Liver (tissue), 3 donors: ENCODE measurements at regions not wholly inside any gene's neighbourhood (a gene's known extent, or its start where the extent isn't known, plus 50 kb on each side); places are given as distances from the start of the nearest gene placed in this dataset.

Experiments used
- EGR1 ChIP-seq, 2 donors: IDR thresholded peaks; 2 replicates each; pipeline ENCODE4 v1.6.1; 2016 to 2018; ENCODE audit warnings: antibody characterized with exemption in 2 of 2, low read depth in 2 of 2
- JUND ChIP-seq, 2 donors: IDR thresholded peaks; 2 replicates each; pipeline ENCODE4 v1.6.1; 2016; ENCODE audit warnings: antibody characterized with exemption in 2 of 2
- RAD21 ChIP-seq, 2 donors: IDR thresholded peaks; 2 replicates each; pipeline ENCODE4 v1.6.1; 2016; ENCODE audit warnings: antibody characterized with exemption in 2 of 2, mild to moderate bottlenecking in 2 of 2
- SP1 ChIP-seq: IDR thresholded peaks from 2 replicates; pipeline ENCODE4 v1.6.1; 2018; ENCODE audit warnings: antibody characterized with exemption, mild to moderate bottlenecking
- YY1 ChIP-seq: IDR thresholded peaks from 2 replicates; pipeline ENCODE4 v1.6.1; 2016; ENCODE audit warnings: antibody characterized with exemption, mild to moderate bottlenecking
- TF ChIP-seq, protein P1 (sequence below): fragments of 150-350 bp; IDR thresholded peaks from 2 replicates; pipeline ENCODE4 v1.5.1; 2017; ENCODE audit warnings: improper control_type of control experiment, low read depth, low read length; ENCODE audit not compliant: missing input control
- TF ChIP-seq, protein P2 (sequence below): IDR thresholded peaks from 2 replicates; pipeline ENCODE4 v1.6.1; 2016; ENCODE audit warnings: antibody characterized with exemption
- TF ChIP-seq, protein P3 (sequence below): IDR thresholded peaks from 2 replicates; pipeline ENCODE4 v1.6.1; 2016; ENCODE audit warnings: antibody characterized with exemption, mild to moderate bottlenecking
- donor health status: healthy.
- donor health status: healthy.

- TF ChIP-seq, protein P1, sequence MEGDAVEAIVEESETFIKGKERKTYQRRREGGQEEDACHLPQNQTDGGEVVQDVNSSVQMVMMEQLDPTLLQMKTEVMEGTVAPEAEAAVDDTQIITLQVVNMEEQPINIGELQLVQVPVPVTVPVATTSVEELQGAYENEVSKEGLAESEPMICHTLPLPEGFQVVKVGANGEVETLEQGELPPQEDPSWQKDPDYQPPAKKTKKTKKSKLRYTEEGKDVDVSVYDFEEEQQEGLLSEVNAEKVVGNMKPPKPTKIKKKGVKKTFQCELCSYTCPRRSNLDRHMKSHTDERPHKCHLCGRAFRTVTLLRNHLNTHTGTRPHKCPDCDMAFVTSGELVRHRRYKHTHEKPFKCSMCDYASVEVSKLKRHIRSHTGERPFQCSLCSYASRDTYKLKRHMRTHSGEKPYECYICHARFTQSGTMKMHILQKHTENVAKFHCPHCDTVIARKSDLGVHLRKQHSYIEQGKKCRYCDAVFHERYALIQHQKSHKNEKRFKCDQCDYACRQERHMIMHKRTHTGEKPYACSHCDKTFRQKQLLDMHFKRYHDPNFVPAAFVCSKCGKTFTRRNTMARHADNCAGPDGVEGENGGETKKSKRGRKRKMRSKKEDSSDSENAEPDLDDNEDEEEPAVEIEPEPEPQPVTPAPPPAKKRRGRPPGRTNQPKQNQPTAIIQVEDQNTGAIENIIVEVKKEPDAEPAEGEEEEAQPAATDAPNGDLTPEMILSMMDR = no peak
- TF ChIP-seq YY1 (no peak), EGR1 (IDR thresholded peaks at IDR 0.05; ENCODE audit: low read depth in 2 of 2) (no peak), JUND (IDR thresholded peaks at IDR 0.05) (no peak), RAD21 (IDR thresholded peaks at IDR 0.05) (no peak), SP1 (no peak)
- TF ChIP-seq, protein P2, sequence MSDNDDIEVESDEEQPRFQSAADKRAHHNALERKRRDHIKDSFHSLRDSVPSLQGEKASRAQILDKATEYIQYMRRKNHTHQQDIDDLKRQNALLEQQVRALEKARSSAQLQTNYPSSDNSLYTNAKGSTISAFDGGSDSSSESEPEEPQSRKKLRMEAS = no peak
- TF ChIP-seq, protein P3, sequence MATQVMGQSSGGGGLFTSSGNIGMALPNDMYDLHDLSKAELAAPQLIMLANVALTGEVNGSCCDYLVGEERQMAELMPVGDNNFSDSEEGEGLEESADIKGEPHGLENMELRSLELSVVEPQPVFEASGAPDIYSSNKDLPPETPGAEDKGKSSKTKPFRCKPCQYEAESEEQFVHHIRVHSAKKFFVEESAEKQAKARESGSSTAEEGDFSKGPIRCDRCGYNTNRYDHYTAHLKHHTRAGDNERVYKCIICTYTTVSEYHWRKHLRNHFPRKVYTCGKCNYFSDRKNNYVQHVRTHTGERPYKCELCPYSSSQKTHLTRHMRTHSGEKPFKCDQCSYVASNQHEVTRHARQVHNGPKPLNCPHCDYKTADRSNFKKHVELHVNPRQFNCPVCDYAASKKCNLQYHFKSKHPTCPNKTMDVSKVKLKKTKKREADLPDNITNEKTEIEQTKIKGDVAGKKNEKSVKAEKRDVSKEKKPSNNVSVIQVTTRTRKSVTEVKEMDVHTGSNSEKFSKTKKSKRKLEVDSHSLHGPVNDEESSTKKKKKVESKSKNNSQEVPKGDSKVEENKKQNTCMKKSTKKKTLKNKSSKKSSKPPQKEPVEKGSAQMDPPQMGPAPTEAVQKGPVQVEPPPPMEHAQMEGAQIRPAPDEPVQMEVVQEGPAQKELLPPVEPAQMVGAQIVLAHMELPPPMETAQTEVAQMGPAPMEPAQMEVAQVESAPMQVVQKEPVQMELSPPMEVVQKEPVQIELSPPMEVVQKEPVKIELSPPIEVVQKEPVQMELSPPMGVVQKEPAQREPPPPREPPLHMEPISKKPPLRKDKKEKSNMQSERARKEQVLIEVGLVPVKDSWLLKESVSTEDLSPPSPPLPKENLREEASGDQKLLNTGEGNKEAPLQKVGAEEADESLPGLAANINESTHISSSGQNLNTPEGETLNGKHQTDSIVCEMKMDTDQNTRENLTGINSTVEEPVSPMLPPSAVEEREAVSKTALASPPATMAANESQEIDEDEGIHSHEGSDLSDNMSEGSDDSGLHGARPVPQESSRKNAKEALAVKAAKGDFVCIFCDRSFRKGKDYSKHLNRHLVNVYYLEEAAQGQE = no peak
Observed at GRCh38 chr4:58740897-58741296, 1630.7 kb upstream of the IGFBP7 start.
